ENCODE measurements at regions not wholly inside any gene's neighbourhood (a gene's known extent, or its start where the extent isn't known, plus 50 kb on each side); places are given as distances from the start of the nearest gene placed in this dataset.
"Not testable (repeated sequence)": the region's sequence is repeated elsewhere in the genome, so short reads cannot be mapped to it uniquely, and the experiment has no call there.

DNA sequence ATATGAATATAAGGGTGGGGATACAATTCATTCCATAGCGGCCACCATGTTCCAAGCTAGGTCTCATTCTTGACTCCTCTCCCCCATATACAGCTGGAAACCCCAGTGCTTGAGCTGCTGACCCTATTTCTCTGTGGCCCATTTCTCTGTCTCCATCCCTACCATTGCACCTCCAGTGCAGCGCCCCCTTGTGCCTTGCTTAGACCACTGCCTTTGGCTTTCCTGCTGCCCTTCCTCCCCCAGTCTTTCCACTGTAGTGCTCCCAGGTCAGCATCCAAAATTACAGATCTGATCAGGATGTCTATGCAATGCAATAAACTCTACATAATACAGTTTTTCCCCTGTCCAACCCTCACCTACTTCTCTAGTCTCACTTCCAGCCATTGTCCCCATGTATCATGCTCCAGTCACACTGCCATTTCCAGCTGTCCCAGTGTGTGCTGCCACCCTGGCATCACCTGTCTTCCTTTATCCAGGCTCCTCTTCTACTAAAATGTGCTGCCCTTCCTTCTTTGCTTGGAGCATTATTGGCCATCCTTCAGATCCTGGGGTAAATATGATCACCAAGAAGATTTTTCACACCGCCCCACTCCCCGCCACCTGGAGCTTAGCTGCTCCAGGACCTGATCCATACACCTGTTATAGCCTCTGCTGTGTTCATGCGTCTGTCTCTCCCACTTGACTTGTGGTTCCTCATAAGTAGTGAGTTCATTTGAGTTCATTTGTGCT, 199.4 kb upstream of the IPO5 start:
- Mint-ChIP-seq H3K27me3 (no peaks in the 10 kb centered on the region), H3K9me3 (peaks cover 0 to 4% (median 0%) of the 10 kb centered on the region in 7 donors), H3K36me3 (no peaks in the 10 kb centered on the region), H3K4me1 (no peaks in the 10 kb centered on the region), H3K4me3 (no peak overlapping the region), H3K27ac (no peak overlapping the region)
- Histone ChIP-seq H3K4me1 (ENCODE audit: control insufficient read depth, insufficient read depth, low read length, poor library complexity, severe bottlenecking) (no peaks in the 10 kb centered on the region), H3K36me3 (ENCODE audit: control insufficient read depth, insufficient read depth, low read length) (no peaks in the 10 kb centered on the region), H3K9me3 (ENCODE audit: control insufficient read depth in 2 of 2, low read length in 2 of 2) (no peaks in the 10 kb centered on the region), H3K27me3 (ENCODE audit: control insufficient read depth, insufficient read depth, low read length) (no peaks in the 10 kb centered on the region), H3K27ac (ENCODE audit: insufficient read depth, low read length, poor library complexity, severe bottlenecking) (no peak overlapping the region), H3K4me3 (ENCODE audit: low read depth, low read length) (no peak overlapping the region)
- ATAC-seq (ENCODE audit: low read depth in 2 of 2) (no peak), DNase-seq (no peak)

DNA sequence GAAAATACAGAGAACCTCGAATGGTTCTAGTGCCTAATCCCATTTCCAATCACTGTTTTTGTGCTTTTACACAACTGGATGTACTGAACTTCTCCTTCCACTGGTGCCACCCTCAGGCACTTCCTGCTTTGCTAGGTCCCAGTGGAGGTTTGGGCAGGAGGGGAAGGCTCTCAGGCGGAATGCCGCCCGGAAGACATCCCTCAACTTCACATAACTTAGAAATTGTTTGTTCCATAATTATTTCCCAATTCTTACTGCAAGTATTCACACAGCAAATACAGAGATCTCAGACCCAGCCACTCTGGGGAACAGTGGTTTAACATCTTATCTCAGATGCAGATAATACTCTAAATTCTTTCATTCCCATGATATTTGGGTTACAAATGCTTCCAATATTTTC, 195.7 kb upstream of the IPO5 start:
- Histone ChIP-seq H3K27me3 (ENCODE audit: control insufficient read depth, insufficient read depth, low read length) (no peaks in the 10 kb centered on the region), H3K9me3 (ENCODE audit: control insufficient read depth in 2 of 2, low read length in 2 of 2) (no peaks in the 10 kb centered on the region), H3K36me3 (ENCODE audit: control insufficient read depth, insufficient read depth, low read length) (no peaks in the 10 kb centered on the region), H3K4me3 (ENCODE audit: low read depth, low read length) (no peak overlapping the region), H3K4me1 (ENCODE audit: control insufficient read depth, insufficient read depth, low read length, poor library complexity, severe bottlenecking) (no peaks in the 10 kb centered on the region), H3K27ac (ENCODE audit: insufficient read depth, low read length, poor library complexity, severe bottlenecking) (no peak overlapping the region)
- no peaks in the 10 kb centered on the region for H3K4me1 Mint-ChIP-seq
- H3K36me3 Mint-ChIP-seq: no peaks in the 10 kb centered on the region
- peaks cover 0 to 5% (median 0%) of the 10 kb centered on the region in 7 donors for H3K9me3 Mint-ChIP-seq
- no peak overlapping the region for H3K27ac Mint-ChIP-seq
- ATAC-seq (ENCODE audit: low read depth in 2 of 2) (no peak), DNase-seq (no peak)
- no peaks in the 10 kb centered on the region for H3K27me3 Mint-ChIP-seq
- H3K4me3 Mint-ChIP-seq: no peak overlapping the region

- H3K4me3 Mint-ChIP-seq: no peak overlapping the region
- no peak overlapping the region for H3K27ac ChIP-seq (ENCODE audit: insufficient read depth, low read length, poor library complexity, severe bottlenecking)
- H3K4me3 ChIP-seq (ENCODE audit: low read depth, low read length): no peak overlapping the region
- H3K36me3 Mint-ChIP-seq: no peaks in the 10 kb centered on the region
- no peaks in the 10 kb centered on the region for H3K36me3 ChIP-seq (ENCODE audit: control insufficient read depth, insufficient read depth, low read length)
- H3K27me3 Mint-ChIP-seq: no peaks in the 10 kb centered on the region
- no peaks in the 10 kb centered on the region for H3K27me3 ChIP-seq (ENCODE audit: control insufficient read depth, insufficient read depth, low read length)
- peaks cover 0 to 5% (median 2%) of the 10 kb centered on the region in 7 donors for H3K9me3 Mint-ChIP-seq
- H3K27ac Mint-ChIP-seq: no peak overlapping the region
- no peaks in the 10 kb centered on the region for H3K4me1 ChIP-seq (ENCODE audit: control insufficient read depth, insufficient read depth, low read length, poor library complexity, severe bottlenecking)
- H3K9me3 ChIP-seq (ENCODE audit: control insufficient read depth in 2 of 2, low read length in 2 of 2): no peaks in the 10 kb centered on the region
- H3K4me1 Mint-ChIP-seq: no peaks in the 10 kb centered on the region
- ATAC-seq (ENCODE audit: low read depth in 2 of 2): no peak
- no peak for DNase-seq
Observed at GRCh38 chr13:97758317-97758716, 195.2 kb upstream of the IPO5 start.

GRCh38 chr13:97761796-97762540, 191.5 kb upstream of the IPO5 start:
- Histone ChIP-seq H3K4me3 (ENCODE audit: low read depth, low read length) (no peak overlapping the region), H3K4me1 (ENCODE audit: control insufficient read depth, insufficient read depth, low read length, poor library complexity, severe bottlenecking) (no peaks in the 10 kb centered on the region), H3K27me3 (ENCODE audit: control insufficient read depth, insufficient read depth, low read length) (no peaks in the 10 kb centered on the region), H3K27ac (ENCODE audit: insufficient read depth, low read length, poor library complexity, severe bottlenecking) (no peak overlapping the region), H3K9me3 (ENCODE audit: control insufficient read depth in 2 of 2, low read length in 2 of 2) (no peaks in the 10 kb centered on the region), H3K36me3 (ENCODE audit: control insufficient read depth, insufficient read depth, low read length) (no peaks in the 10 kb centered on the region)
- peaks cover 0 to 10% (median 3%) of the 10 kb centered on the region in 7 donors for H3K9me3 Mint-ChIP-seq
- ATAC-seq (ENCODE audit: low read depth in 2 of 2) (no peak), DNase-seq (no peak)
- peaks cover 0 to 4% (median 0%) of the 10 kb centered on the region in 4 donors for H3K4me1 Mint-ChIP-seq
- no peaks in the 10 kb centered on the region for H3K36me3 Mint-ChIP-seq
- H3K27me3 Mint-ChIP-seq: no peaks in the 10 kb centered on the region
- peak overlapping the region in 1 of 4 donors; percentile 40 for H3K4me3 Mint-ChIP-seq
- H3K27ac Mint-ChIP-seq: no peak overlapping the region

- Histone ChIP-seq H3K4me1 (ENCODE audit: control insufficient read depth, insufficient read depth, low read length, poor library complexity, severe bottlenecking) (no peaks in the 10 kb centered on the region), H3K4me3 (ENCODE audit: low read depth, low read length) (no peak overlapping the region), H3K36me3 (ENCODE audit: control insufficient read depth, insufficient read depth, low read length) (no peaks in the 10 kb centered on the region), H3K27ac (ENCODE audit: insufficient read depth, low read length, poor library complexity, severe bottlenecking) (no peak overlapping the region), H3K27me3 (ENCODE audit: control insufficient read depth, insufficient read depth, low read length) (no peaks in the 10 kb centered on the region), H3K9me3 (ENCODE audit: control insufficient read depth in 2 of 2, low read length in 2 of 2) (no peaks in the 10 kb centered on the region)
- no peak overlapping the region for H3K4me3 Mint-ChIP-seq
- ATAC-seq (ENCODE audit: low read depth in 2 of 2): no peak
- peaks cover 0 to 11% (median 5%) of the 10 kb centered on the region in 7 donors for H3K9me3 Mint-ChIP-seq
- peaks cover 0 to 4% (median 0%) of the 10 kb centered on the region in 4 donors for H3K4me1 Mint-ChIP-seq
- H3K36me3 Mint-ChIP-seq: no peaks in the 10 kb centered on the region
- DNase-seq: no peak
- H3K27me3 Mint-ChIP-seq: no peaks in the 10 kb centered on the region
- no peak overlapping the region for H3K27ac Mint-ChIP-seq
Observed at GRCh38 chr13:97766749-97767148, 186.7 kb upstream of the IPO5 start.

DNA sequence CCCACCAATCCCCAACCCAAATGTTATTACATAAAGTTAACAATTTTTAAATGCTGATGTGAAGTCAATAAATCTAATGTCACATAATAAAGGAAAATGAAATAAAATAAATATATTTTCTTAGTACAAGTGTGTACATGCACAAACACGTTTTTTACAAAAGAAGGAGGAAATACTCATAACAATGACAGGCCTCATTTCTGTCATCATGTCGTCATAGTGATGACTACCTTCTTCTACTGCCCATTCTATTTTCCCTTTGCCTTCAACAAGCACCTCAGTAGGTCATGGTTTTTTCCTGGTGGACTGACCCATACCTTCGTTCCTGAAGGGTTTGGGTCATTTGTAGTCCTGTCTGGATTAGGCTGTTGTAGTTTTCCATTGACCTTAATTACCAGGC, 185.3 kb upstream of the IPO5 start:
- no peak for ATAC-seq (ENCODE audit: low read depth in 2 of 2)
- Mint-ChIP-seq H3K9me3 (peaks cover 0 to 11% (median 3%) of the 10 kb centered on the region in 7 donors), H3K27me3 (peaks cover 4% of the 10 kb centered on the region), H3K36me3 (no peaks in the 10 kb centered on the region), H3K4me1 (peaks cover 0 to 4% (median 0%) of the 10 kb centered on the region in 4 donors), H3K4me3 (no peak overlapping the region), H3K27ac (no peak overlapping the region)
- H3K4me1 ChIP-seq (ENCODE audit: control insufficient read depth, insufficient read depth, low read length, poor library complexity, severe bottlenecking): no peaks in the 10 kb centered on the region
- no peak for DNase-seq
- no peaks in the 10 kb centered on the region for H3K36me3 ChIP-seq (ENCODE audit: control insufficient read depth, insufficient read depth, low read length)
- no peaks in the 10 kb centered on the region for H3K9me3 ChIP-seq (ENCODE audit: control insufficient read depth in 2 of 2, low read length in 2 of 2)
- no peaks in the 10 kb centered on the region for H3K27me3 ChIP-seq (ENCODE audit: control insufficient read depth, insufficient read depth, low read length)
- no peak overlapping the region for H3K4me3 ChIP-seq (ENCODE audit: low read depth, low read length)
- no peak overlapping the region for H3K27ac ChIP-seq (ENCODE audit: insufficient read depth, low read length, poor library complexity, severe bottlenecking)

DNA sequence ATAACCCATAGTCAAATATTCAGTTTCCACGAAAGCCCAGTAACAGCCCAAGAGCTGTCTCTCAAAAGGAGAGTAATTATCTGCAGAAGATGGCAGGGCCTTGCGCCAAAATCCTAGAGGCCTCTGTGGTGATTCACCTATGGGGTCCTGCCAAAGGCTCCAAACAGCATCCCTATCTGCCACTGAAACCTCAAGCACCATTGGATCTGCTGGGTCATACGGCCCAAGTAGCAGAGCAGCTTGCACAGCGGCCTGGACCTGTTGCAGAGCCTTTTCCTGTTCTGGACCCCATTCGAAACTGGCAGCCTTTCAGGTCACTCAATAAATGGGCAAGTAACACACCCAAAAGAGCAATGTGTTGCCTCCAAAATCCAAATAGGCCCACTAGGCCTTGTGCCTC, 183.2 kb upstream of the IPO5 start:
- not testable (repeated sequence) for H3K4me1 Mint-ChIP-seq; H3K4me3 ChIP-seq (ENCODE audit: low read depth, low read length); H3K36me3 ChIP-seq (ENCODE audit: control insufficient read depth, insufficient read depth, low read length); H3K4me1 ChIP-seq (ENCODE audit: control insufficient read depth, insufficient read depth, low read length, poor library complexity, severe bottlenecking); H3K4me3 Mint-ChIP-seq; H3K27me3 ChIP-seq (ENCODE audit: control insufficient read depth, insufficient read depth, low read length); H3K27ac ChIP-seq (ENCODE audit: insufficient read depth, low read length, poor library complexity, severe bottlenecking); DNase-seq; ATAC-seq (ENCODE audit: low read depth in 2 of 2); H3K9me3 Mint-ChIP-seq; H3K27ac Mint-ChIP-seq; H3K36me3 Mint-ChIP-seq; H3K9me3 ChIP-seq (ENCODE audit: control insufficient read depth in 2 of 2, low read length in 2 of 2); H3K27me3 Mint-ChIP-seq

GRCh38 chr13:97772466-97772865, 181.0 kb upstream of the IPO5 start:
- H3K4me1 Mint-ChIP-seq; H3K27ac ChIP-seq (ENCODE audit: insufficient read depth, low read length, poor library complexity, severe bottlenecking); H3K36me3 Mint-ChIP-seq; DNase-seq; H3K4me1 ChIP-seq (ENCODE audit: control insufficient read depth, insufficient read depth, low read length, poor library complexity, severe bottlenecking); H3K27ac Mint-ChIP-seq; H3K4me3 ChIP-seq (ENCODE audit: low read depth, low read length); H3K36me3 ChIP-seq (ENCODE audit: control insufficient read depth, insufficient read depth, low read length); H3K27me3 ChIP-seq (ENCODE audit: control insufficient read depth, insufficient read depth, low read length); H3K27me3 Mint-ChIP-seq; H3K9me3 ChIP-seq (ENCODE audit: control insufficient read depth in 2 of 2, low read length in 2 of 2); ATAC-seq (ENCODE audit: low read depth in 2 of 2); H3K4me3 Mint-ChIP-seq: not testable (repeated sequence)
- H3K9me3 Mint-ChIP-seq: peaks cover 0 to 15% (median 3%) of the 10 kb centered on the region in 7 donors

Data from CD4-positive, CD25-positive, alpha-beta regulatory T cell (primary cell).